Progenitor cell of endocrine pancreas (in vitro differentiated cells): ENCODE measurements at regions not wholly inside any gene's neighbourhood (a gene's known extent, or its start where the extent isn't known, plus 50 kb on each side); places are given as distances from the start of the nearest gene placed in this dataset.

Experiments
- DNase-seq: peaks from one replicate; pipeline ENCODE4 v3.0.0; 2021; ENCODE audit warnings: low spot score; ENCODE audit not compliant: unreplicated experiment
- H3K27ac Mint-ChIP-seq: 2 replicates; pipeline ENCODE4 v1.8.0; 2021; ENCODE audit warnings: mild to moderate bottlenecking, moderate library complexity, mixed read lengths
- H3K27me3 Mint-ChIP-seq: 2 replicates; pipeline ENCODE4 v1.8.0; 2021; ENCODE audit warnings: mixed read lengths
- H3K36me3 Mint-ChIP-seq: 2 replicates; pipeline ENCODE4 v1.8.0; 2022; ENCODE audit warnings: mixed read lengths; ENCODE audit not compliant: insufficient read depth
- H3K4me1 Mint-ChIP-seq: 2 replicates; pipeline ENCODE4 v1.8.0; 2021; ENCODE audit warnings: low read depth, mixed read lengths
- H3K4me3 Mint-ChIP-seq: 2 replicates; pipeline ENCODE4 v1.8.0; 2021; ENCODE audit warnings: low read depth, mild to moderate bottlenecking, moderate library complexity, mixed read lengths
- H3K9me3 Mint-ChIP-seq: 2 replicates; pipeline ENCODE4 v1.8.0; 2021; ENCODE audit warnings: low read depth, mixed read lengths
- CTCF ChIP-seq: fragments of 200-600 bp; sonication (generic); IDR thresholded peaks from one replicate; pipeline ENCODE4 v1.5.0; 2021; ENCODE audit warnings: antibody characterized with exemption, mild to moderate bottlenecking; ENCODE audit not compliant: unreplicated experiment

- peaks cover 84% of the 10 kb centered on the region for H3K9me3 Mint-ChIP-seq
- TF ChIP-seq CTCF, result no peak
- DNase-seq, result no peak
- no peak overlapping the region for H3K4me3 Mint-ChIP-seq
- H3K36me3 Mint-ChIP-seq, result peaks cover 4% of the 10 kb centered on the region
- no peaks in the 10 kb centered on the region for H3K27me3 Mint-ChIP-seq
- H3K4me1 Mint-ChIP-seq, result no peaks in the 10 kb centered on the region
- H3K27ac Mint-ChIP-seq, result no peak overlapping the region
Measured at GRCh38 chr13:18998389-18998788, 183.2 kb downstream of the TUBA3C start.

DNA sequence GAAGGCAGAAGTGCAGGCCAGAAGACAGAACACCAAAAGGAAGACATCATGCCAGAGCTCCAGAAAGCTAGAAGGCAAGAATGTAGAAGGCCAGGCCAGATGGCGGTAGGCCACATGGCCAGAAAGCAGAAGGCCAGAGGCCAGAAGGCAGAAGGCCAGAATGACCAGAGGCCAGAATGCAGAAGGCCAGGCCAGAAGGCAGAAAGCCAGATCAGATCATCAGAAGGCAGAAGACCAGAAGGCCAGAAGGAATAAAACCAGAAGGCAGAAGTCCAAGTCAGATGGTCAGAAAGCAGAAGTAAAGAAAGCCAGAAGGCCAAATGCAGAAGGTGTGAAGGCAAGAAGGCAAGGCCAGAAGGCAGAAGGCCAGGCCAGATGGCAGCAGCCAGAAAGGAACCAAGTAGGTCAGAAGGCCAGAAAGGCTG, 185.0 kb downstream of the TUBA3C start:
- DNase-seq, result no peak
- H3K36me3 Mint-ChIP-seq, result peaks cover 2% of the 10 kb centered on the region
- no peak for TF ChIP-seq CTCF
- no peaks in the 10 kb centered on the region for H3K27me3 Mint-ChIP-seq
- no peaks in the 10 kb centered on the region for H3K4me1 Mint-ChIP-seq
- no peak overlapping the region for H3K4me3 Mint-ChIP-seq
- H3K27ac Mint-ChIP-seq, result no peak overlapping the region
- H3K9me3 Mint-ChIP-seq, result peaks cover 83% of the 10 kb centered on the region

DNA sequence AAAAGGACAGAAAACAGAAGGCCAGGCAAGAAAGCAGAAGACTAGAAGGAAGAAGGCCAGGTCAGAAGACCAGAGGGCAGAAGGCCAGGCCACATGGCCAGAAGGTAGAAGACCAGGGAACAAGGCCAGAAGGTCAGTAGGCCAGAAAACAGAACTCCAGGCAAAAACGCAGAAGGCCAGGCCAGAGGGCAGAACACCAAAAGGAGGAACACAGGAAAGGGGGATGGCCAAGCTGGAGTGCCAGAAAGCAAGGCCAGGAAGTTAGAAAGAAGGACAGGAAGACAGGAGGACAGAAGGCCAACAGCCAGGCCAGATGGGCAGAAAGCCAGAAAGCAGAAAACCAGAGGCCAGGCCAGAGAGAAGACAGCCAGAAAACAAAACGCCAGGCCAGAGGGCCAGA, 185.4 kb downstream of the TUBA3C start:
- no peak for TF ChIP-seq CTCF
- peaks cover 85% of the 10 kb centered on the region for H3K9me3 Mint-ChIP-seq
- H3K27ac Mint-ChIP-seq, result no peak overlapping the region
- DNase-seq, result no peak
- H3K27me3 Mint-ChIP-seq, result no peaks in the 10 kb centered on the region
- no peaks in the 10 kb centered on the region for H3K4me1 Mint-ChIP-seq
- H3K4me3 Mint-ChIP-seq, result no peak overlapping the region
- H3K36me3 Mint-ChIP-seq, result peaks cover 5% of the 10 kb centered on the region

GRCh38 chr13:18995259-18995873, 186.3 kb downstream of the TUBA3C start:
- Mint-ChIP-seq H3K36me3 (peaks cover 5% of the 10 kb centered on the region), H3K27ac (no peak overlapping the region), H3K27me3 (no peaks in the 10 kb centered on the region), H3K9me3 (peaks cover 81% of the 10 kb centered on the region), H3K4me3 (no peak overlapping the region), H3K4me1 (no peaks in the 10 kb centered on the region)
- no peak for TF ChIP-seq CTCF
- no peak for DNase-seq

DNA sequence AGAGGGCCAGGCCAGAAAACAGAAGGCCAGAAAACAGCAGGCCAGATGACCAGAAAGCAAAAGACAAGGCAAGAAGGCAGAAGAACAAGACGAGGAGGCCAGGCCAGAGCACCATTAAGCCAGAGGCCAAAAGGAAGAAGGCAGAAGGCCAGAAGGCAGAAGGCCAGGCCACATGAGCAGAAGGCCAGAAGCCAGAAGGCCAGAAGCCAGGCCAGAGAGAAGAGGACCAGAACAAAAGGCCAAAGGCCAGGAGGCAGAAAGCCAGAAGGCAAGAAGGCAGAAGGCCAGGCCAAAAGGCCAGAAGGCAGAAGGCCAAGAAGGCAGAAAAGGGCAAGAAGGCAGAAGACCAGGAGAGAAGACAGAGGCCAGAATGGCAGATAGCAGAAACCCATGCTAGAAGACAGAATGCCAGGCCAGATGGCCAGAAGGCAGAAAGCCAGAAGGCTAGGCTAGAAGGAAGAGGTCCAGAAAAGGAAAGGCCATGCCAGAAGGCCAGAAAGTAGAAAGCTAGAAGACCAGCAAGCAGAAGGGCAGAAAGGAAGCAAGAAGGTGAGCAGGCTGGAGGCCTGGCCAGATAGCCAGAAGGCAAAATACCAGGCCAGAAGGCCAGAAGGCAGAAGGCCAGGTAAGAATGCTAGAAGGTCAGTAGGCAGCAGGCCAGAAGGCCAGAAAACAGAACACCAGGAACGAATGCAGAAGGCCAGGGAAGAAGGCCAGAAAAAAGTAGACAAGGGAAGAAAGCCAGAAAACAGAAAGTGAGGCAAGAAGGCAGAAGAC, 187.6 kb downstream of the TUBA3C start:
- TF ChIP-seq CTCF, result no peak
- Mint-ChIP-seq H3K9me3 (peaks cover 74% of the 10 kb centered on the region), H3K36me3 (peaks cover 7% of the 10 kb centered on the region), H3K4me1 (no peaks in the 10 kb centered on the region), H3K27ac (no peak overlapping the region), H3K27me3 (no peaks in the 10 kb centered on the region), H3K4me3 (no peak overlapping the region)
- DNase-seq, result no peak
